H9 (cell line): ENCODE measurements at regions not wholly inside any gene's neighbourhood (a gene's known extent, or its start where the extent isn't known, plus 50 kb on each side); places are given as distances from the start of the nearest gene placed in this dataset.

Experiments
- DNase-seq: peaks from one replicate; pipeline ENCODE4 v3.0.0-alpha.2; 2017
- H2AFZ ChIP-seq: one replicate; pipeline ENCODE4 v1.6.1; 2013; ENCODE audit warnings: mild to moderate bottlenecking, low read length, control low read depth, moderate library complexity
- H2AK5ac ChIP-seq: 2 replicates; pipeline ENCODE4 v1.6.1; 2013; ENCODE audit warnings: low read length, control low read depth, mixed read lengths; ENCODE audit not compliant: insufficient read length
- H2BK120ac ChIP-seq: one replicate; pipeline ENCODE4 v1.6.1; 2013; ENCODE audit warnings: low read depth, mild to moderate bottlenecking, low read length, control low read depth, inconsistent platforms; ENCODE audit not compliant: poor library complexity, severe bottlenecking
- H2BK12ac ChIP-seq: 2 replicates; pipeline ENCODE4 v1.6.1; 2013; ENCODE audit warnings: low read length, control low read depth, mixed read lengths, low read depth; ENCODE audit not compliant: insufficient read length
- H2BK15ac ChIP-seq: 2 replicates; pipeline ENCODE4 v1.6.1; 2013; ENCODE audit warnings: low read depth, low read length, control low read depth
- H2BK20ac ChIP-seq: one replicate; pipeline ENCODE4 v1.6.1; 2013; ENCODE audit warnings: low read depth, mild to moderate bottlenecking, low read length, control low read depth, inconsistent platforms; ENCODE audit not compliant: poor library complexity, severe bottlenecking
- H2BK5ac ChIP-seq: 2 replicates; pipeline ENCODE4 v1.6.1; 2013; ENCODE audit warnings: low read length, control low read depth, mixed read lengths; ENCODE audit not compliant: insufficient read length
- H3K14ac ChIP-seq: 2 replicates; pipeline ENCODE4 v1.6.1; 2013; ENCODE audit warnings: low read length, control low read depth; ENCODE audit not compliant: insufficient read depth
- H3K18ac ChIP-seq: 2 replicates; pipeline ENCODE4 v1.6.1; 2013; ENCODE audit warnings: low read depth, mild to moderate bottlenecking, mixed read lengths, low read length, control low read depth; ENCODE audit not compliant: insufficient read length
- H3K23ac ChIP-seq: 2 replicates; pipeline ENCODE4 v1.6.1; 2013; ENCODE audit warnings: low read length, control low read depth, mixed read lengths, low read depth; ENCODE audit not compliant: insufficient read length
- H3K23me2 ChIP-seq: 2 replicates; pipeline ENCODE4 v1.6.1; 2013; ENCODE audit warnings: low read depth, mild to moderate bottlenecking, mixed read lengths, low read length, control low read depth; ENCODE audit not compliant: insufficient read length, poor library complexity, severe bottlenecking
- H3K27ac ChIP-seq: 2 replicates; pipeline ENCODE4 v1.5.1; 2013; ENCODE audit warnings: low read length, control low read depth, mixed read lengths, low read depth; ENCODE audit not compliant: insufficient read length
- H3K27me3 ChIP-seq: 2 replicates; pipeline ENCODE4 v1.6.1; 2013; ENCODE audit warnings: low read length, control low read depth, inconsistent platforms; ENCODE audit not compliant: insufficient read depth
- H3K4ac ChIP-seq: 2 replicates; pipeline ENCODE4 v1.6.1; 2013; ENCODE audit warnings: low read depth, mild to moderate bottlenecking, control low read depth, inconsistent platforms, low read length, moderate library complexity
- H3K4me1 ChIP-seq: 2 replicates; pipeline ENCODE4 v1.6.1; 2013; ENCODE audit warnings: low read length, control low read depth, inconsistent platforms; ENCODE audit not compliant: insufficient read depth
- H3K4me2 ChIP-seq: 2 replicates; pipeline ENCODE4 v1.6.1; 2013; ENCODE audit warnings: low read length, control low read depth, mixed read lengths; ENCODE audit not compliant: insufficient read length, insufficient read depth
- H3K56ac ChIP-seq: 2 replicates; pipeline ENCODE4 v1.6.1; 2013; ENCODE audit warnings: low read depth, mild to moderate bottlenecking, mixed read lengths, low read length, control low read depth; ENCODE audit not compliant: insufficient read length
- H3K79me1 ChIP-seq: 2 replicates; pipeline ENCODE4 v1.6.1; 2013; ENCODE audit warnings: low read depth, mild to moderate bottlenecking, moderate library complexity, low read length, control low read depth, inconsistent platforms; ENCODE audit not compliant: insufficient read depth, poor library complexity, severe bottlenecking
- H3K79me2 ChIP-seq: 2 replicates; pipeline ENCODE4 v1.6.1; 2013; ENCODE audit warnings: low read length, control low read depth, inconsistent platforms; ENCODE audit not compliant: insufficient read depth
- H3K9ac ChIP-seq: 2 replicates; pipeline ENCODE4 v1.6.1; 2013; ENCODE audit warnings: low read length, control low read depth, mixed read lengths; ENCODE audit not compliant: insufficient read length; ENCODE audit errors: extremely low read depth
- H3K9me3 ChIP-seq: one replicate; pipeline ENCODE4 v1.6.1; 2013; ENCODE audit warnings: low read depth, low read length, inconsistent platforms; ENCODE audit not compliant: control insufficient read depth
- H3T11ph ChIP-seq: one replicate; pipeline ENCODE4 v1.6.1; 2013; ENCODE audit warnings: mild to moderate bottlenecking, low read length, control low read depth, inconsistent platforms
- H4K20me1 ChIP-seq: one replicate; pipeline ENCODE4 v1.6.1; 2013; ENCODE audit not compliant: control insufficient read depth, insufficient read length, insufficient read depth
- H4K5ac ChIP-seq: 2 replicates; pipeline ENCODE4 v1.6.1; 2013; ENCODE audit warnings: low read depth, mild to moderate bottlenecking, mixed read lengths, low read length, control low read depth; ENCODE audit not compliant: insufficient read length
- H4K8ac ChIP-seq: replicated peaks from 2 replicates; pipeline ENCODE4 v1.6.1; 2013; ENCODE audit warnings: low read length, control low read depth, mixed read lengths, low read depth; ENCODE audit not compliant: insufficient read length
- H4K91ac ChIP-seq: 2 replicates; pipeline ENCODE4 v1.6.1; 2013; ENCODE audit warnings: low read depth, mild to moderate bottlenecking, moderate library complexity, mixed read lengths, low read length, control low read depth; ENCODE audit not compliant: insufficient read length
- H3K27ac Mint-ChIP-seq, 3 experiments: 2 replicates in 2 of 3; 3 replicates in 1 of 3; pipeline ENCODE4 v1.8.0; 2020 to 2021; ENCODE audit warnings: mixed read lengths in 3 of 3, mild to moderate bottlenecking in 1 of 3, moderate library complexity in 1 of 3
- H3K27me3 Mint-ChIP-seq: 2 replicates; pipeline ENCODE4 v1.8.0; 2021; ENCODE audit warnings: low read depth, mild to moderate bottlenecking, moderate library complexity, mixed read lengths
- H3K36me3 Mint-ChIP-seq, 3 experiments: 2 replicates in 2 of 3; 3 replicates in 1 of 3; pipeline ENCODE4 v1.8.0; 2020 to 2021; ENCODE audit warnings: low read depth in 3 of 3, mixed read lengths in 3 of 3; ENCODE audit not compliant: insufficient read depth in 1 of 3
- H3K4me1 Mint-ChIP-seq, 2 experiments: 2 replicates each; pipeline ENCODE4 v1.8.0; 2020; ENCODE audit warnings: mixed read lengths in 2 of 2
- H3K4me3 Mint-ChIP-seq, 2 experiments: 2 replicates in 1 of 2; 3 replicates in 1 of 2; pipeline ENCODE4 v1.8.0; 2020 to 2021; ENCODE audit warnings: mild to moderate bottlenecking in 2 of 2, mixed read lengths in 2 of 2, moderate library complexity in 1 of 2
- H3K9me3 Mint-ChIP-seq, 2 experiments: 2 replicates in 1 of 2; 3 replicates in 1 of 2; pipeline ENCODE4 v1.8.0; 2020; ENCODE audit warnings: mild to moderate bottlenecking in 2 of 2, mixed read lengths in 2 of 2, moderate library complexity in 1 of 2
- CTCF ChIP-seq: fragments of 200-600 bp; sonication (generic); conservative IDR thresholded peaks from 3 replicates; pipeline ENCODE4 v1.8.0; 2021; ENCODE audit warnings: antibody characterized with exemption, mild to moderate bottlenecking
- WGBS: extraction: QIAGEN DNeasy Blood & Tissue Kit; methylation state at CpG from one replicate; pipeline ENCODE4 v1.1.7; 2013; ENCODE audit warnings: missing lambda C conversion rate, low lambda C conversion rate, mixed read lengths; ENCODE audit not compliant: insufficient read length; ENCODE audit errors: extremely low coverage; 5-methylcytosine and 5-hydroxymethylcytosine counted together

GRCh38 chr11:27926981-27927481, 180.9 kb downstream of the KIF18A start:
- Histone ChIP-seq H4K91ac (no peak overlapping the region), H3K27me3 (no peaks in the 10 kb centered on the region), H4K5ac (no peak overlapping the region), H3K18ac (no peak overlapping the region), H4K20me1 (no peaks in the 10 kb centered on the region), H3K79me1 (no peaks in the 10 kb centered on the region), H3K9ac (no peak overlapping the region), H2BK15ac (no peak overlapping the region), H2BK5ac (no peak overlapping the region), H3K56ac (no peak overlapping the region), H3K4me1 (no peaks in the 10 kb centered on the region), H3K23ac (no peak overlapping the region), H2BK20ac (no peak overlapping the region), H3K14ac (no peak overlapping the region), H3K23me2 (no peaks in the 10 kb centered on the region), H3K27ac (no peak overlapping the region), H4K8ac (no peak overlapping the region), H3K79me2 (no peaks in the 10 kb centered on the region), H3K9me3 (no peaks in the 10 kb centered on the region), H3K4ac (no peak overlapping the region), H3K4me2 (no peak overlapping the region), H2BK120ac (no peak overlapping the region), H2AK5ac (no peak overlapping the region), H2AFZ (no peak overlapping the region), H2BK12ac (no peak overlapping the region), H3T11ph (no peak overlapping the region)
- H3K4me3 Mint-ChIP-seq, result no peak overlapping the region
- no peaks in the 10 kb centered on the region for H3K36me3 Mint-ChIP-seq
- H3K9me3 Mint-ChIP-seq, result peaks cover 2 to 3% of the 10 kb centered on the region in 2 experiments; a peak in 1 of 5 replicates
- no peak for DNase-seq
- no peaks in the 10 kb centered on the region for H3K4me1 Mint-ChIP-seq
- no peak overlapping the region; a peak in 1 of 7 replicates for H3K27ac Mint-ChIP-seq
- no peak for TF ChIP-seq CTCF
- peaks cover 8% of the 10 kb centered on the region for H3K27me3 Mint-ChIP-seq
- no CpG with 5 or more reads among the region's 4 CpGs for WGBS
